ENCODE measurements at regions not wholly inside any gene's neighbourhood (a gene's known extent, or its start where the extent isn't known, plus 50 kb on each side); places are given as distances from the start of the nearest gene placed in this dataset.

DNA sequence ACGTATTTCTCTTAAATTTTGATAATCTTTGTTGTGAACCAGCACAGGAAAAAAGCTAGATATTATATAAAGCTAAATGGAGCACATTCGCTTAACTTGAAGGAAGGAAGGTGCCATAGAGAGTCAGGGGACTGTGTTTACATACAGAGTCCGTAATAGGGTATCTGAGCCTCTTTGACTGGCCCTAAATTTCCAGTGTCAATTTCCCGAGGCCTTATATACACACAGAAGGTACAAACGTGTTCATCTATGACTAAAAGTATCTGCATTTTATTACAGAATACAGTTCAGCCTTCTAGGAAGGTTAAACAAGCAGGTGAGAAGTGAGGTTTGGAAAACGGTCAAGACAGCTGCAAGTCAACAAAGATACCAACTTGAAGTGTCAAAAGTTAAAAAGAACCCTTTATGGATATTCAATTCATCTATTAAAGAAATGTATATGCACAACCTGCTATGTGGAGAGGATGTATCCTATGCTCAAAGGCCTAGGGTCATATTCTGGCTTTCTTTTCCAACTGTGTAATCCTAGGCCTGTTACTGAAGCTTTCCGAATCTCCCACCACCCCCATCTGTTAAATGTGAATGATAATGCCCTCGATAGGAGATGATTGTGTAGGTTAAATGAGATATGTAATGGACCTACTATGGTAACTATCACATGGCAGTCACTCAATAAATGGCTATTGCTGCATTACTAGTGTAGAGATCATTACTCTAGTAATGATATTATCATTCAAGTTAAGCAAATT lies 263.7 kb upstream of the MAF start:
- H3K27ac Mint-ChIP-seq, result no peak overlapping the region
- H3K4me1 Mint-ChIP-seq, result no peaks in the 10 kb centered on the region
- DNase-seq (ENCODE audit: low spot score), result no peak
- H3K27me3 Mint-ChIP-seq (ENCODE audit: low read depth), result no peaks in the 10 kb centered on the region
- no peak overlapping the region for H3K4me3 Mint-ChIP-seq
- no peaks in the 10 kb centered on the region for H3K36me3 Mint-ChIP-seq
- TF ChIP-seq, protein P1, sequence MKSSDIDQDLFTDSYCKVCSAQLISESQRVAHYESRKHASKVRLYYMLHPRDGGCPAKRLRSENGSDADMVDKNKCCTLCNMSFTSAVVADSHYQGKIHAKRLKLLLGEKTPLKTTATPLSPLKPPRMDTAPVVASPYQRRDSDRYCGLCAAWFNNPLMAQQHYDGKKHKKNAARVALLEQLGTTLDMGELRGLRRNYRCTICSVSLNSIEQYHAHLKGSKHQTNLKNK (CRISPR knock-in tag; IDR thresholded peaks at IDR 0.05), result no peak
- TF ChIP-seq, protein P2, sequence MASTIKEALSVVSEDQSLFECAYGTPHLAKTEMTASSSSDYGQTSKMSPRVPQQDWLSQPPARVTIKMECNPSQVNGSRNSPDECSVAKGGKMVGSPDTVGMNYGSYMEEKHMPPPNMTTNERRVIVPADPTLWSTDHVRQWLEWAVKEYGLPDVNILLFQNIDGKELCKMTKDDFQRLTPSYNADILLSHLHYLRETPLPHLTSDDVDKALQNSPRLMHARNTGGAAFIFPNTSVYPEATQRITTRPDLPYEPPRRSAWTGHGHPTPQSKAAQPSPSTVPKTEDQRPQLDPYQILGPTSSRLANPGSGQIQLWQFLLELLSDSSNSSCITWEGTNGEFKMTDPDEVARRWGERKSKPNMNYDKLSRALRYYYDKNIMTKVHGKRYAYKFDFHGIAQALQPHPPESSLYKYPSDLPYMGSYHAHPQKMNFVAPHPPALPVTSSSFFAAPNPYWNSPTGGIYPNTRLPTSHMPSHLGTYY (CRISPR knock-in tag; IDR thresholded peaks at IDR 0.05), result no peak
- TF ChIP-seq ZNF317 (CRISPR knock-in tag; IDR thresholded peaks at IDR 0.05; ENCODE audit: borderline replicate concordance, low read depth), result no peak
- TF ChIP-seq, protein P3, sequence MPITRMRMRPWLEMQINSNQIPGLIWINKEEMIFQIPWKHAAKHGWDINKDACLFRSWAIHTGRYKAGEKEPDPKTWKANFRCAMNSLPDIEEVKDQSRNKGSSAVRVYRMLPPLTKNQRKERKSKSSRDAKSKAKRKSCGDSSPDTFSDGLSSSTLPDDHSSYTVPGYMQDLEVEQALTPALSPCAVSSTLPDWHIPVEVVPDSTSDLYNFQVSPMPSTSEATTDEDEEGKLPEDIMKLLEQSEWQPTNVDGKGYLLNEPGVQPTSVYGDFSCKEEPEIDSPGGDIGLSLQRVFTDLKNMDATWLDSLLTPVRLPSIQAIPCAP (CRISPR knock-in tag; IDR thresholded peaks at IDR 0.05), result no peak
- TF ChIP-seq, protein P4, sequence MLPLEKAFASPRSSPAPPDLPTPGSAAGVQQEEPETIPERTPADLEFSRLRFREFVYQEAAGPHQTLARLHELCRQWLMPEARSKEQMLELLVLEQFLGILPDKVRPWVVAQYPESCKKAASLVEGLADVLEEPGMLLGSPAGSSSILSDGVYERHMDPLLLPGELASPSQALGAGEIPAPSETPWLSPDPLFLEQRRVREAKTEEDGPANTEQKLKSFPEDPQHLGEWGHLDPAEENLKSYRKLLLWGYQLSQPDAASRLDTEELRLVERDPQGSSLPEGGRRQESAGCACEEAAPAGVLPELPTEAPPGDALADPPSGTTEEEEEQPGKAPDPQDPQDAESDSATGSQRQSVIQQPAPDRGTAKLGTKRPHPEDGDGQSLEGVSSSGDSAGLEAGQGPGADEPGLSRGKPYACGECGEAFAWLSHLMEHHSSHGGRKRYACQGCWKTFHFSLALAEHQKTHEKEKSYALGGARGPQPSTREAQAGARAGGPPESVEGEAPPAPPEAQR (CRISPR knock-in tag; IDR thresholded peaks at IDR 0.05), result no peak
- no peak for TF ChIP-seq ZNF263 (CRISPR knock-in tag; IDR thresholded peaks at IDR 0.05; ENCODE audit: low read depth)
- TF ChIP-seq, protein P5, sequence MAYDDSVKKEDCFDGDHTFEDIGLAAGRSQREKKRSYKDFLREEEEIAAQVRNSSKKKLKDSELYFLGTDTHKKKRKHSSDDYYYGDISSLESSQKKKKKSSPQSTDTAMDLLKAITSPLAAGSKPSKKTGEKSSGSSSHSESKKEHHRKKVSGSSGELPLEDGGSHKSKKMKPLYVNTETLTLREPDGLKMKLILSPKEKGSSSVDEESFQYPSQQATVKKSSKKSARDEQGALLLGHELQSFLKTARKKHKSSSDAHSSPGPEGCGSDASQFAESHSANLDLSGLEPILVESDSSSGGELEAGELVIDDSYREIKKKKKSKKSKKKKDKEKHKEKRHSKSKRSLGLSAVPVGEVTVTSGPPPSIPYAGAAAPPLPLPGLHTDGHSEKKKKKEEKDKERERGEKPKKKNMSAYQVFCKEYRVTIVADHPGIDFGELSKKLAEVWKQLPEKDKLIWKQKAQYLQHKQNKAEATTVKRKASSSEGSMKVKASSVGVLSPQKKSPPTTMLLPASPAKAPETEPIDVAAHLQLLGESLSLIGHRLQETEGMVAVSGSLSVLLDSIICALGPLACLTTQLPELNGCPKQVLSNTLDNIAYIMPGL (CRISPR knock-in tag; IDR thresholded peaks at IDR 0.05), result no peak
- TF ChIP-seq JUN (CRISPR knock-in tag; IDR thresholded peaks at IDR 0.05), result no peak
- TF ChIP-seq, protein P6, sequence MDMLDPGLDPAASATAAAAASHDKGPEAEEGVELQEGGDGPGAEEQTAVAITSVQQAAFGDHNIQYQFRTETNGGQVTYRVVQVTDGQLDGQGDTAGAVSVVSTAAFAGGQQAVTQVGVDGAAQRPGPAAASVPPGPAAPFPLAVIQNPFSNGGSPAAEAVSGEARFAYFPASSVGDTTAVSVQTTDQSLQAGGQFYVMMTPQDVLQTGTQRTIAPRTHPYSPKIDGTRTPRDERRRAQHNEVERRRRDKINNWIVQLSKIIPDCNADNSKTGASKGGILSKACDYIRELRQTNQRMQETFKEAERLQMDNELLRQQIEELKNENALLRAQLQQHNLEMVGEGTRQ (CRISPR knock-in tag; IDR thresholded peaks at IDR 0.05), result no peak
- TF ChIP-seq TP53 (CRISPR knock-in tag; IDR thresholded peaks at IDR 0.05), result no peak
- TF ChIP-seq TEAD4 (CRISPR knock-in tag; IDR thresholded peaks at IDR 0.05), result no peak
- no peak for TF ChIP-seq ZNF121 (CRISPR knock-in tag; IDR thresholded peaks at IDR 0.05)
- TF ChIP-seq, protein P7, sequence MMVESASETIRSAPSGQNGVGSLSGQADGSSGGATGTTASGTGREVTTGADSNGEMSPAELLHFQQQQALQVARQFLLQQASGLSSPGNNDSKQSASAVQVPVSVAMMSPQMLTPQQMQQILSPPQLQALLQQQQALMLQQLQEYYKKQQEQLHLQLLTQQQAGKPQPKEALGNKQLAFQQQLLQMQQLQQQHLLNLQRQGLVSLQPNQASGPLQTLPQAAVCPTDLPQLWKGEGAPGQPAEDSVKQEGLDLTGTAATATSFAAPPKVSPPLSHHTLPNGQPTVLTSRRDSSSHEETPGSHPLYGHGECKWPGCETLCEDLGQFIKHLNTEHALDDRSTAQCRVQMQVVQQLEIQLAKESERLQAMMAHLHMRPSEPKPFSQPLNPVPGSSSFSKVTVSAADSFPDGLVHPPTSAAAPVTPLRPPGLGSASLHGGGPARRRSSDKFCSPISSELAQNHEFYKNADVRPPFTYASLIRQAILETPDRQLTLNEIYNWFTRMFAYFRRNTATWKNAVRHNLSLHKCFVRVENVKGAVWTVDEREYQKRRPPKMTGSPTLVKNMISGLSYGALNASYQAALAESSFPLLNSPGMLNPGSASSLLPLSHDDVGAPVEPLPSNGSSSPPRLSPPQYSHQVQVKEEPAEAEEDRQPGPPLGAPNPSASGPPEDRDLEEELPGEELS (CRISPR knock-in tag; IDR thresholded peaks at IDR 0.05), result no peak
- no peak for TF ChIP-seq GTF2I (CRISPR knock-in tag; conservative IDR thresholded peaks at IDR 0.05)
- TF ChIP-seq JAZF1 (CRISPR knock-in tag; IDR thresholded peaks at IDR 0.05), result no peak
- TF ChIP-seq TCF7 (CRISPR knock-in tag; IDR thresholded peaks at IDR 0.05; ENCODE audit: low read depth), result no peak
- TF ChIP-seq, protein P8, sequence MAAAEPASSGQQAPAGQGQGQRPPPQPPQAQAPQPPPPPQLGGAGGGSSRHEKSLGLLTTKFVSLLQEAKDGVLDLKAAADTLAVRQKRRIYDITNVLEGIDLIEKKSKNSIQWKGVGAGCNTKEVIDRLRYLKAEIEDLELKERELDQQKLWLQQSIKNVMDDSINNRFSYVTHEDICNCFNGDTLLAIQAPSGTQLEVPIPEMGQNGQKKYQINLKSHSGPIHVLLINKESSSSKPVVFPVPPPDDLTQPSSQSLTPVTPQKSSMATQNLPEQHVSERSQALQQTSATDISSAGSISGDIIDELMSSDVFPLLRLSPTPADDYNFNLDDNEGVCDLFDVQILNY (CRISPR knock-in tag; IDR thresholded peaks at IDR 0.05), result no peak
- no peak for TF ChIP-seq ZNF396 (CRISPR knock-in tag; IDR thresholded peaks at IDR 0.05; ENCODE audit: borderline replicate concordance)
- CTCF ChIA-PET, result interaction anchor here (0.7 kb wide), 1 partner anchor 578 kb away, joined by 3 read pairs; no protein-coding TSS in a partner anchor
- POLR2A ChIA-PET, result no interaction called here
- ATAC-seq, result no peak
- no peaks in the 10 kb centered on the region; the same call in 1 of the 2 replicates for H3K9me3 Mint-ChIP-seq

Measured in WTC11 (cell line).